Sigmoid colon (tissue), 6 donors: ENCODE measurements at regions not wholly inside any gene's neighbourhood (a gene's known extent, or its start where the extent isn't known, plus 50 kb on each side); places are given as distances from the start of the nearest gene placed in this dataset.
"Not testable (repeated sequence)": the region's sequence is repeated elsewhere in the genome, so short reads cannot be mapped to it uniquely, and the experiment has no call there.

ENCODE experiments used
- DNase-seq: peaks from one replicate; pipeline ENCODE4 v3.0.0-alpha.2; 2019
- H3K27ac ChIP-seq, 4 donors: fragments of 200-600 bp; sonication (generic); one replicate each; pipeline ENCODE4 v1.5.1; 2016 to 2019; ENCODE audit warnings: mild to moderate bottlenecking in 1 of 4
- H3K27me3 ChIP-seq, 3 donors: fragments of 200-600 bp; sonication (generic); one replicate each; pipeline ENCODE4 v1.5.1; 2019; ENCODE audit warnings: mild to moderate bottlenecking in 1 of 3
- H3K36me3 ChIP-seq, 4 donors: fragments of 200-600 bp; sonication (generic); one replicate each; pipeline ENCODE4 v1.5.1; 2016 to 2019
- H3K4me1 ChIP-seq, 4 donors: fragments of 200-600 bp; sonication (generic); one replicate each; pipeline ENCODE4 v1.5.1; 2017 to 2019
- H3K4me3 ChIP-seq, 4 donors: fragments of 200-600 bp; sonication (generic); one replicate each; pipeline ENCODE4 v1.5.1; 2017 to 2019; ENCODE audit warnings: mild to moderate bottlenecking in 2 of 4, moderate library complexity in 1 of 4
- H3K9me3 ChIP-seq, 4 donors: fragments of 200-600 bp in 3 of 4; sonication (generic) in 3 of 4; one replicate each; pipeline versions ENCODE4 v1.5.1 to v1.6.1; 2013 to 2019
- CTCF ChIP-seq, 4 experiments: fragments of 450-650 bp in 3 of 4; fragments of 200-600 bp in 1 of 4; IDR thresholded peaks; one replicate each; pipeline ENCODE4 v1.5.1; 2016 to 2019; ENCODE audit warnings: antibody characterized with exemption in 4 of 4, mild to moderate bottlenecking in 3 of 4, moderate library complexity in 2 of 4
- EP300 ChIP-seq, 4 donors: sonication (generic); formaldehyde crosslinking; IDR thresholded peaks; one replicate each; pipeline ENCODE4 v1.6.1; 2017; ENCODE audit warnings: antibody characterized with exemption in 4 of 4
- POLR2A ChIP-seq, 2 donors: fragments of 450-650 bp; IDR thresholded peaks; one replicate each; pipeline ENCODE4 v1.6.1; 2016; ENCODE audit warnings: antibody characterized with exemption in 2 of 2, mild to moderate bottlenecking in 2 of 2, moderate library complexity in 2 of 2
- POLR2AphosphoS5 ChIP-seq, 4 donors: sonication (generic); formaldehyde crosslinking; IDR thresholded peaks; one replicate each; pipeline ENCODE4 v1.6.1; 2017; ENCODE audit warnings: antibody characterized with exemption in 4 of 4
- WGBS, 2 donors: extraction: QIAGEN DNeasy Blood & Tissue Kit; methylation state at CpG; one replicate each; pipeline ENCODE4 v1.1.7; 2013; 5-methylcytosine and 5-hydroxymethylcytosine counted together
- intact Hi-C: fragments of 100-400 bp; cut with DNase I; formaldehyde crosslinking; loops from one replicate; pipeline ENCODE4 v1.15.1; 2023
- donor health status: healthy with polysubstance abuse.
- donor health status: healthy.

- intact Hi-C loops, result no loop called here
- Histone ChIP-seq H3K9me3 (no peaks in the 10 kb centered on the region), H3K4me1 (no peaks in the 10 kb centered on the region), H3K36me3 (no peaks in the 10 kb centered on the region), H3K4me3 (no peak overlapping the region), H3K27ac (no peak overlapping the region), H3K27me3 (no peaks in the 10 kb centered on the region)
- no peak for TF ChIP-seq EP300 (IDR thresholded peaks at IDR 0.05)
- no peak for TF ChIP-seq POLR2A (IDR thresholded peaks at IDR 0.05)
- TF ChIP-seq POLR2AphosphoS5 (IDR thresholded peaks at IDR 0.05), result no peak
- TF ChIP-seq CTCF (IDR thresholded peaks at IDR 0.05), result no peak
- DNase-seq, result no peak
- 36 to 53% methylated on average over 3 of the region's 3 CpGs for WGBS, 2 donors
These were observed 76.6 kb upstream of the PROKR2 start for GRCh38 chr20:5393218-5393870.

- no peaks in the 10 kb centered on the region for H3K4me1 ChIP-seq
- H3K4me3 ChIP-seq, result no peak overlapping the region
- H3K36me3 ChIP-seq, result no peaks in the 10 kb centered on the region
- TF ChIP-seq EP300 (IDR thresholded peaks at IDR 0.05) (no peak), POLR2A (IDR thresholded peaks at IDR 0.05) (no peak), POLR2AphosphoS5 (IDR thresholded peaks at IDR 0.05) (no peak), CTCF (IDR thresholded peaks at IDR 0.05) (no peak)
- DNase-seq, result no peak
- H3K9me3 ChIP-seq, result no peaks in the 10 kb centered on the region
- WGBS, 2 donors, result 37 to 39% methylated on average over 3 of the region's 3 CpGs
- no peak overlapping the region for H3K27ac ChIP-seq
- intact Hi-C loops, result no loop called here
- no peaks in the 10 kb centered on the region for H3K27me3 ChIP-seq
These were observed 74.0 kb upstream of the PROKR2 start for GRCh38 chr20:5390720-5391119.

GRCh38 chr20:5386846-5387245 is 70.1 kb upstream of the PROKR2 start:
- H3K27ac ChIP-seq, DNase-seq, H3K4me1 ChIP-seq, intact Hi-C loops, H3K36me3 ChIP-seq, H3K27me3 ChIP-seq, H3K9me3 ChIP-seq, H3K4me3 ChIP-seq: not testable (repeated sequence)
- 69 to 72% methylated on average over 3 of the region's 3 CpGs for WGBS, 2 donors

GRCh38 chr20:5381527-5381926 is 64.8 kb upstream of the PROKR2 start:
- H3K36me3 ChIP-seq, H3K4me3 ChIP-seq, intact Hi-C loops, H3K9me3 ChIP-seq, H3K27ac ChIP-seq, DNase-seq, H3K4me1 ChIP-seq, H3K27me3 ChIP-seq: not testable (repeated sequence)
- 92 to 95% methylated on average over 7 of the region's 7 CpGs for WGBS, 2 donors

- Histone ChIP-seq H3K36me3 (no peaks in the 10 kb centered on the region), H3K27me3 (no peaks in the 10 kb centered on the region), H3K27ac (no peak overlapping the region), H3K4me1 (no peaks in the 10 kb centered on the region), H3K4me3 (no peak overlapping the region), H3K9me3 (no peaks in the 10 kb centered on the region)
- TF ChIP-seq CTCF (IDR thresholded peaks at IDR 0.05), result no peak
- TF ChIP-seq POLR2A (IDR thresholded peaks at IDR 0.05), result no peak
- no peak for TF ChIP-seq POLR2AphosphoS5 (IDR thresholded peaks at IDR 0.05)
- TF ChIP-seq EP300 (IDR thresholded peaks at IDR 0.05), result no peak
- intact Hi-C loops, result no loop called here
- no peak for DNase-seq
- WGBS, 2 donors, result 61 to 62% methylated on average over 1 of the region's 1 CpG
These were observed 60.7 kb upstream of the PROKR2 start for GRCh38 chr20:5377484-5377883.

GRCh38 chr20:5376228-5376627 is 59.5 kb upstream of the PROKR2 start:
- intact Hi-C loops, result no loop called here
- no peak overlapping the region for H3K27ac ChIP-seq
- TF ChIP-seq EP300 (IDR thresholded peaks at IDR 0.05) (no peak), CTCF (IDR thresholded peaks at IDR 0.05) (no peak), POLR2A (IDR thresholded peaks at IDR 0.05) (no peak), POLR2AphosphoS5 (IDR thresholded peaks at IDR 0.05) (no peak)

More at GRCh38 chr20:5376228-5376627, 59.5 kb upstream of the PROKR2 start:
- Histone ChIP-seq H3K27me3 (no peaks in the 10 kb centered on the region), H3K4me1 (no peaks in the 10 kb centered on the region), H3K4me3 (no peak overlapping the region), H3K9me3 (no peaks in the 10 kb centered on the region), H3K36me3 (no peaks in the 10 kb centered on the region)
- WGBS, 2 donors, result 75 to 83% methylated on average over 6 of the region's 6 CpGs
- no peak for DNase-seq
